ENCODE measurements at regions not wholly inside any gene's neighbourhood (a gene's known extent, or its start where the extent isn't known, plus 50 kb on each side); places are given as distances from the start of the nearest gene placed in this dataset.

DNA sequence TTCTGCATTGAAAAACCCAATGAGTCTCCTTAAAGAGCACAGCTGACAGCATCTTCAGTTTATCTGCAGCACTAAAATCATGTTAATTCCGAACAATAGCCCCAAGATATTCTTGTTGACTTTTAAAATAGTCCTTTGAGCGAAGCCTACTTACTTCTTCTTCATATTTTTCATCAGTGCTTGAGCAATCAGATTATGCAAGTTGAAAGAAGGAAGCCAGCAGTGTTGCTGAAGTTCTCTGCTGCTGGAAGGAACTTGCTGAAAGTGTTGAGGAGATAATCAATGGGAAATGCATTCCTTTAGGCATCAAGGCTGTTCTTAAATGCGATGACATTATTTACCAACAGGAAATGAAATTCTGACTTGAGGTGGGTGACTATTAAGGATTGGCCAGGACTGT, 105.9 kb upstream of the SNTG2 start:
- TF ChIP-seq, protein P1, sequence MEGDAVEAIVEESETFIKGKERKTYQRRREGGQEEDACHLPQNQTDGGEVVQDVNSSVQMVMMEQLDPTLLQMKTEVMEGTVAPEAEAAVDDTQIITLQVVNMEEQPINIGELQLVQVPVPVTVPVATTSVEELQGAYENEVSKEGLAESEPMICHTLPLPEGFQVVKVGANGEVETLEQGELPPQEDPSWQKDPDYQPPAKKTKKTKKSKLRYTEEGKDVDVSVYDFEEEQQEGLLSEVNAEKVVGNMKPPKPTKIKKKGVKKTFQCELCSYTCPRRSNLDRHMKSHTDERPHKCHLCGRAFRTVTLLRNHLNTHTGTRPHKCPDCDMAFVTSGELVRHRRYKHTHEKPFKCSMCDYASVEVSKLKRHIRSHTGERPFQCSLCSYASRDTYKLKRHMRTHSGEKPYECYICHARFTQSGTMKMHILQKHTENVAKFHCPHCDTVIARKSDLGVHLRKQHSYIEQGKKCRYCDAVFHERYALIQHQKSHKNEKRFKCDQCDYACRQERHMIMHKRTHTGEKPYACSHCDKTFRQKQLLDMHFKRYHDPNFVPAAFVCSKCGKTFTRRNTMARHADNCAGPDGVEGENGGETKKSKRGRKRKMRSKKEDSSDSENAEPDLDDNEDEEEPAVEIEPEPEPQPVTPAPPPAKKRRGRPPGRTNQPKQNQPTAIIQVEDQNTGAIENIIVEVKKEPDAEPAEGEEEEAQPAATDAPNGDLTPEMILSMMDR (tag by site-specific recombination; IDR thresholded peaks at IDR 0.05), result no peak
- TF ChIP-seq BCL11A (tag by site-specific recombination; IDR thresholded peaks at IDR 0.05; ENCODE audit: low read depth) (no peak), ZNF239 (tag by site-specific recombination; IDR thresholded peaks at IDR 0.05) (no peak), ZNF266 (tag by site-specific recombination; IDR thresholded peaks at IDR 0.05; ENCODE audit: low read depth) (no peak), ZNF785 (tag by site-specific recombination; IDR thresholded peaks at IDR 0.05) (no peak), ZNF423 (tag by site-specific recombination; IDR thresholded peaks at IDR 0.05) (no peak), REPIN1 (tag by site-specific recombination; IDR thresholded peaks at IDR 0.05; ENCODE audit: low read depth) (no peak), ZNF121 (tag by site-specific recombination; IDR thresholded peaks at IDR 0.05) (no peak), ZNF664 (tag by site-specific recombination; IDR thresholded peaks at IDR 0.05) (no peak), RBAK (tag by site-specific recombination; IDR thresholded peaks at IDR 0.05) (no peak), KLF7 (tag by site-specific recombination; IDR thresholded peaks at IDR 0.05; ENCODE audit: borderline replicate concordance) (no peak), ZNF274 (IDR thresholded peaks at IDR 0.05; ENCODE audit: low read length) (no peak), ZNF274 (tag by site-specific recombination; IDR thresholded peaks at IDR 0.05; ENCODE audit: borderline replicate concordance) (no peak)
- TF ChIP-seq, protein P2, sequence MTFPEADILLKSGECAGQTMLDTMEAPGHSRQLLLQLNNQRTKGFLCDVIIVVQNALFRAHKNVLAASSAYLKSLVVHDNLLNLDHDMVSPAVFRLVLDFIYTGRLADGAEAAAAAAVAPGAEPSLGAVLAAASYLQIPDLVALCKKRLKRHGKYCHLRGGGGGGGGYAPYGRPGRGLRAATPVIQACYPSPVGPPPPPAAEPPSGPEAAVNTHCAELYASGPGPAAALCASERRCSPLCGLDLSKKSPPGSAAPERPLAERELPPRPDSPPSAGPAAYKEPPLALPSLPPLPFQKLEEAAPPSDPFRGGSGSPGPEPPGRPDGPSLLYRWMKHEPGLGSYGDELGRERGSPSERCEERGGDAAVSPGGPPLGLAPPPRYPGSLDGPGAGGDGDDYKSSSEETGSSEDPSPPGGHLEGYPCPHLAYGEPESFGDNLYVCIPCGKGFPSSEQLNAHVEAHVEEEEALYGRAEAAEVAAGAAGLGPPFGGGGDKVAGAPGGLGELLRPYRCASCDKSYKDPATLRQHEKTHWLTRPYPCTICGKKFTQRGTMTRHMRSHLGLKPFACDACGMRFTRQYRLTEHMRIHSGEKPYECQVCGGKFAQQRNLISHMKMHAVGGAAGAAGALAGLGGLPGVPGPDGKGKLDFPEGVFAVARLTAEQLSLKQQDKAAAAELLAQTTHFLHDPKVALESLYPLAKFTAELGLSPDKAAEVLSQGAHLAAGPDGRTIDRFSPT (tag by site-specific recombination; IDR thresholded peaks at IDR 0.05), result no peak
- TF ChIP-seq, protein P3, sequence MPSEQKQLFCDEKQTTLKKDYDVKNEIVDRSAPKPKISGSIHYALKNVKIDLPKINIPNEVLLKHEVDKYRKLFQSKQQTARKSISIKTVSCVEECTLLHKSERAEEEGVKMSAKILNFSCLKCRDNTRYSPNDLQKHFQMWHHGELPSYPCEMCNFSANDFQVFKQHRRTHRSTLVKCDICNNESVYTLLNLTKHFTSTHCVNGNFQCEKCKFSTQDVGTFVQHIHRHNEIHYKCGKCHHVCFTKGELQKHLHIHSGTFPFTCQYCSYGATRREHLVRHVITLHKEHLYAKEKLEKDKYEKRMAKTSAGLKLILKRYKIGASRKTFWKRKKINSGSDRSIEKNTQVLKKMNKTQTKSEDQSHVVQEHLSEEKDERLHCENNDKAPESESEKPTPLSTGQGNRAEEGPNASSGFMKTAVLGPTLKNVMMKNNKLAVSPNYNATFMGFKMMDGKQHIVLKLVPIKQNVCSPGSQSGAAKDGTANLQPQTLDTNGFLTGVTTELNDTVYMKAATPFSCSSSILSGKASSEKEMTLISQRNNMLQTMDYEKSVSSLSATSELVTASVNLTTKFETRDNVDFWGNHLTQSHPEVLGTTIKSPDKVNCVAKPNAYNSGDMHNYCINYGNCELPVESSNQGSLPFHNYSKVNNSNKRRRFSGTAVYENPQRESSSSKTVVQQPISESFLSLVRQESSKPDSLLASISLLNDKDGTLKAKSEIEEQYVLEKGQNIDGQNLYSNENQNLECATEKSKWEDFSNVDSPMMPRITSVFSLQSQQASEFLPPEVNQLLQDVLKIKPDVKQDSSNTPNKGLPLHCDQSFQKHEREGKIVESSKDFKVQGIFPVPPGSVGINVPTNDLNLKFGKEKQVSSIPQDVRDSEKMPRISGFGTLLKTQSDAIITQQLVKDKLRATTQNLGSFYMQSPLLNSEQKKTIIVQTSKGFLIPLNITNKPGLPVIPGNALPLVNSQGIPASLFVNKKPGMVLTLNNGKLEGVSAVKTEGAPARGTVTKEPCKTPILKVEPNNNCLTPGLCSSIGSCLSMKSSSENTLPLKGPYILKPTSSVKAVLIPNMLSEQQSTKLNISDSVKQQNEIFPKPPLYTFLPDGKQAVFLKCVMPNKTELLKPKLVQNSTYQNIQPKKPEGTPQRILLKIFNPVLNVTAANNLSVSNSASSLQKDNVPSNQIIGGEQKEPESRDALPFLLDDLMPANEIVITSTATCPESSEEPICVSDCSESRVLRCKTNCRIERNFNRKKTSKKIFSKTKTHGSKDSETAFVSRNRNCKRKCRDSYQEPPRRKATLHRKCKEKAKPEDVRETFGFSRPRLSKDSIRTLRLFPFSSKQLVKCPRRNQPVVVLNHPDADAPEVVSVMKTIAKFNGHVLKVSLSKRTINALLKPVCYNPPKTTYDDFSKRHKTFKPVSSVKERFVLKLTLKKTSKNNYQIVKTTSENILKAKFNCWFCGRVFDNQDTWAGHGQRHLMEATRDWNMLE (tag by site-specific recombination; conservative IDR thresholded peaks at IDR 0.05; ENCODE audit: low read depth), result no peak
